GM12878 (cell line): ENCODE measurements at regions not wholly inside any gene's neighbourhood (a gene's known extent, or its start where the extent isn't known, plus 50 kb on each side); places are given as distances from the start of the nearest gene placed in this dataset.

Experiments
- ATAC-seq: fragments of 200-7000 bp; cut with Tn5 transposase; 3 replicates; pipeline ENCODE4 v1.9.1; 2020; ENCODE audit warnings: mild to moderate bottlenecking, moderate library complexity
- BruUV-seq: library from RNA; stranded (reverse); fragments of 400-500 nt; replicated peaks from 2 replicates; lab custom pipeline; 2021; lab: Mats Ljungman, UMichigan
- CTCF ChIA-PET: fragments of 300-600 bp; sonication (Branson Sonifier 250); formaldehyde crosslinking; extraction: SDS; loops from one replicate; lab custom pipeline; 2021; ENCODE audit warnings: inconsistent platforms; lab: Yijun Ruan, JAX
- POLR2A ChIA-PET: fragments of 350-600 bp; formaldehyde crosslinking; extraction: SDS; loops from one replicate; lab custom pipeline; 2021; ENCODE audit warnings: inconsistent platforms; lab: Charles Lee
- RAD21 ChIA-PET: fragments of 300-600 bp; sonication (Branson Sonifier 250); formaldehyde crosslinking; loops from one replicate; lab custom pipeline; 2023; ENCODE audit warnings: antibody characterized with exemption; ENCODE audit not compliant: unreplicated experiment; lab: Charles Lee
- SMC1A ChIA-PET: fragments of 300-600 bp; sonication (Branson Sonifier 250); formaldehyde crosslinking; loops from one replicate; lab custom pipeline; 2023; ENCODE audit not compliant: unreplicated experiment, uncharacterized antibody; lab: Charles Lee
- DNase-seq: peaks from one replicate; pipeline ENCODE4 v3.0.0-alpha.2; 2011; ENCODE audit warnings: low read depth, low spot score
- FAIRE-seq: peaks from 3 replicates; lab custom pipeline; 2011; peaks lifted over from hg19 to GRCh38; lab: Jason Lieb, UNC
- H2AFZ ChIP-seq: 2 replicates; pipeline ENCODE4 v1.6.0; 2011; ENCODE audit warnings: low read depth, low read length, control low read depth; ENCODE audit not compliant: control insufficient read depth
- H3K27ac ChIP-seq: 2 replicates; pipeline ENCODE4 v1.5.1; 2011; ENCODE audit warnings: control low read depth; ENCODE audit not compliant: control insufficient read depth, insufficient read depth
- H3K27me3 ChIP-seq, 2 experiments: replicated peaks in 1 of 2; 2 replicates each; pipeline versions ENCODE4 v1.6.0 to v1.6.1; 2011; ENCODE audit warnings: low read length in 1 of 2; ENCODE audit not compliant: control insufficient read depth in 2 of 2, insufficient read depth in 2 of 2
- H3K36me3 ChIP-seq, 2 experiments: 2 replicates each; pipeline ENCODE4 v1.5.1; 2011; ENCODE audit warnings: low read length in 1 of 2; ENCODE audit not compliant: control insufficient read depth in 2 of 2, insufficient read depth in 2 of 2
- H3K4me1 ChIP-seq: 2 replicates; pipeline ENCODE4 v1.6.1; 2011; ENCODE audit warnings: mild to moderate bottlenecking, low read length, moderate library complexity, mixed read lengths; ENCODE audit not compliant: control insufficient read depth, insufficient read depth
- H3K4me2 ChIP-seq: 2 replicates; pipeline ENCODE4 v1.6.0; 2011; ENCODE audit warnings: control low read depth; ENCODE audit not compliant: control insufficient read depth, insufficient read depth
- H3K4me3 ChIP-seq: fragments of 200-600 bp; sonication (generic); 2 replicates; pipeline ENCODE4 v1.5.1; 2016
- H3K79me2 ChIP-seq: 2 replicates; pipeline ENCODE4 v1.6.0; 2011; ENCODE audit warnings: low read length; ENCODE audit not compliant: control insufficient read depth, insufficient read depth
- H3K9ac ChIP-seq: 2 replicates; pipeline ENCODE4 v1.8.0; 2011; ENCODE audit warnings: low read length, control low read depth, mixed read lengths; ENCODE audit not compliant: control insufficient read depth, insufficient read depth
- H3K9me3 ChIP-seq: replicated peaks from 3 replicates; pipeline ENCODE4 v1.5.1; 2011; ENCODE audit warnings: mild to moderate bottlenecking, low read length; ENCODE audit not compliant: control insufficient read depth, insufficient read depth
- H4K20me1 ChIP-seq: 2 replicates; pipeline ENCODE4 v1.6.0; 2011; ENCODE audit not compliant: control insufficient read depth, insufficient read depth
- BCL3 ChIP-seq: IDR thresholded peaks from 2 replicates; pipeline ENCODE4 v1.6.1; 2011; ENCODE audit warnings: borderline replicate concordance, low read depth, mild to moderate bottlenecking, moderate library complexity, low read length; ENCODE audit not compliant: insufficient read depth, poor library complexity, severe bottlenecking
- CHD4 ChIP-seq: fragments of 200-600 bp; sonication (generic); IDR thresholded peaks from 2 replicates; pipeline ENCODE4 v1.6.1; 2016; ENCODE audit warnings: mild to moderate bottlenecking
- E2F4 ChIP-seq: IDR thresholded peaks from 2 replicates; pipeline ENCODE4 v1.6.1; 2012; ENCODE audit warnings: low read depth, low read length, improper control_type of control experiment
- E4F1 ChIP-seq: fragments of 450-650 bp; IDR thresholded peaks from 2 replicates; pipeline ENCODE4 v1.6.1; 2018; ENCODE audit warnings: borderline replicate concordance, mild to moderate bottlenecking; ENCODE audit not compliant: partially characterized antibody
- MEF2B ChIP-seq: fragments of 450-650 bp; IDR thresholded peaks from 2 replicates; pipeline ENCODE4 v1.6.1; 2018; ENCODE audit warnings: mild to moderate bottlenecking, moderate library complexity; ENCODE audit not compliant: partially characterized antibody, poor library complexity, severe bottlenecking
- MYB ChIP-seq: fragments of 150-350 bp; IDR thresholded peaks from 2 replicates; pipeline ENCODE4 v1.6.1; 2014; ENCODE audit warnings: mild to moderate bottlenecking, low read depth, low read length, borderline replicate concordance
- PKNOX1 ChIP-seq: fragments of 450-650 bp; IDR thresholded peaks from 2 replicates; pipeline ENCODE4 v1.6.1; 2016; ENCODE audit warnings: mild to moderate bottlenecking
- POLR2AphosphoS5 ChIP-seq: IDR thresholded peaks from 2 replicates; pipeline ENCODE4 v1.6.1; 2011; ENCODE audit warnings: mild to moderate bottlenecking, low read length, inconsistent platforms
- RELB ChIP-seq: fragments of 450-650 bp; IDR thresholded peaks from 2 replicates; pipeline ENCODE4 v1.6.1; 2017; ENCODE audit warnings: low read depth, mild to moderate bottlenecking, moderate library complexity
- ZBTB33 ChIP-seq: fragments of 450-650 bp; IDR thresholded peaks from 2 replicates; pipeline ENCODE4 v1.6.1; 2017; ENCODE audit warnings: mild to moderate bottlenecking
- ZNF384 ChIP-seq: IDR thresholded peaks from 2 replicates; pipeline ENCODE4 v1.6.1; 2012; ENCODE audit warnings: low read depth, mild to moderate bottlenecking, low read length, improper control_type of control experiment, borderline replicate concordance
- ZSCAN29 ChIP-seq: fragments of 450-650 bp; IDR thresholded peaks from 2 replicates; pipeline ENCODE4 v1.6.1; 2017; ENCODE audit warnings: mild to moderate bottlenecking, moderate library complexity
- ZZZ3 ChIP-seq: IDR thresholded peaks from 2 replicates; pipeline ENCODE4 v1.6.1; 2011; ENCODE audit warnings: low read depth; ENCODE audit not compliant: control insufficient read depth, insufficient read length
- WGBS: methylation state at CpG from one replicate; pipeline ENCODE4 v1.1.6; 2016; ENCODE audit warnings: low lambda C conversion rate; ENCODE audit not compliant: insufficient replicate concordance, insufficient coverage; ENCODE audit errors: missing lambda C conversion rate; 5-methylcytosine and 5-hydroxymethylcytosine counted together
- in situ Hi-C: fragments of 300-500 bp; cut with MboI; formaldehyde crosslinking; loops from 9 replicates; pipeline ENCODE4 v1.14.3; 2018; ENCODE audit warnings: mixed read lengths
- intact Hi-C: fragments of 100-400 bp; cut with micrococcal nuclease; formaldehyde crosslinking; loops from one replicate; pipeline ENCODE4 v1.14.2; 2022; ENCODE audit not compliant: unreplicated experiment

- TF ChIP-seq E2F4 (no peak), ZNF384 (no peak), CHD4 (no peak)
These were observed 64.2 kb upstream of the WSCD1 start (continued) for GRCh38 chr17:6005939-6006338.

GRCh38 chr17:6011206-6011605 is 59.0 kb upstream of the WSCD1 start:
- Histone ChIP-seq H3K9me3 (no peaks in the 10 kb centered on the region), H3K27ac (no peak overlapping the region), H3K4me2 (no peak overlapping the region), H3K4me3 (no peak overlapping the region), H2AFZ (no peak overlapping the region), H3K9ac (no peak overlapping the region), H3K4me1 (no peaks in the 10 kb centered on the region), H4K20me1 (no peaks in the 10 kb centered on the region), H3K79me2 (no peaks in the 10 kb centered on the region), H3K36me3 (no peaks in the 10 kb centered on the region), H3K27me3 (no peaks in the 10 kb centered on the region; a peak in 2 of 4 replicates)
- intact Hi-C loops: no loop called here
- ChIA-PET SMC1A (no interaction called here), POLR2A (no interaction called here), RAD21 (no interaction called here), CTCF (no interaction called here)
- ATAC-seq (no peak), DNase-seq (no peak), FAIRE-seq (no peak)
- WGBS: 0% methylated on average over 1 of the region's 1 CpG
- in situ Hi-C loops: no loop called here
- no TSS peak for BruUV-seq
- TF ChIP-seq RELB: no peak
- TF ChIP-seq BCL3: no peak
- no peak for TF ChIP-seq POLR2AphosphoS5
- no peak for TF ChIP-seq PKNOX1
- no peak for TF ChIP-seq ZBTB33
- TF ChIP-seq MYB: no peak
- TF ChIP-seq ZSCAN29: no peak
- no peak for TF ChIP-seq E4F1
- no peak for TF ChIP-seq MEF2B
- no peak for TF ChIP-seq ZZZ3
